ENCODE measurements at regions not wholly inside any gene's neighbourhood (a gene's known extent, or its start where the extent isn't known, plus 50 kb on each side); places are given as distances from the start of the nearest gene placed in this dataset.

DNA sequence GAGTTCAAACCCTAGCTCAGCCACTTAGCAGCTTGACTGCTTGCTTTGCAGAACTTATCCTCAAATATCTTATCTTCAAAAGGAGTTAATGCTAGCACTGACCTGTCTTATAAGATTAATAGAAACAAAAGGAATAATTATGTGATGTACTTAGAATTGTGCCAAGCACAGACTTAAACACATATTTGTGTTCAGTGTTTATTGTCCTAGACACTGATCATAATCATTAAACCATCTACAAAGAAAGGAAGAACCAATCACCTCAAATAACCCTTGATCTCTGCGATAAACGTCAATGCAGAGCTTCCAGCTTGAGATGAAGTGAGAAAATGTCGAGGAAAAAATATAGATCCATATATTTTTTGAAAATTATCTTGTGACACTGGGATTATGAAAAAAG, 73.1 kb downstream of the ATXN7L3B start:
- TF ChIP-seq, protein P1, sequence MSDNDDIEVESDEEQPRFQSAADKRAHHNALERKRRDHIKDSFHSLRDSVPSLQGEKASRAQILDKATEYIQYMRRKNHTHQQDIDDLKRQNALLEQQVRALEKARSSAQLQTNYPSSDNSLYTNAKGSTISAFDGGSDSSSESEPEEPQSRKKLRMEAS (IDR thresholded peaks at IDR 0.05; ENCODE audit: low read depth, low read length) = no peak
- no peak for TF ChIP-seq POLR2A (IDR thresholded peaks at IDR 0.05; ENCODE audit: extremely low read depth, insufficient read length)
- TF ChIP-seq, protein P2, sequence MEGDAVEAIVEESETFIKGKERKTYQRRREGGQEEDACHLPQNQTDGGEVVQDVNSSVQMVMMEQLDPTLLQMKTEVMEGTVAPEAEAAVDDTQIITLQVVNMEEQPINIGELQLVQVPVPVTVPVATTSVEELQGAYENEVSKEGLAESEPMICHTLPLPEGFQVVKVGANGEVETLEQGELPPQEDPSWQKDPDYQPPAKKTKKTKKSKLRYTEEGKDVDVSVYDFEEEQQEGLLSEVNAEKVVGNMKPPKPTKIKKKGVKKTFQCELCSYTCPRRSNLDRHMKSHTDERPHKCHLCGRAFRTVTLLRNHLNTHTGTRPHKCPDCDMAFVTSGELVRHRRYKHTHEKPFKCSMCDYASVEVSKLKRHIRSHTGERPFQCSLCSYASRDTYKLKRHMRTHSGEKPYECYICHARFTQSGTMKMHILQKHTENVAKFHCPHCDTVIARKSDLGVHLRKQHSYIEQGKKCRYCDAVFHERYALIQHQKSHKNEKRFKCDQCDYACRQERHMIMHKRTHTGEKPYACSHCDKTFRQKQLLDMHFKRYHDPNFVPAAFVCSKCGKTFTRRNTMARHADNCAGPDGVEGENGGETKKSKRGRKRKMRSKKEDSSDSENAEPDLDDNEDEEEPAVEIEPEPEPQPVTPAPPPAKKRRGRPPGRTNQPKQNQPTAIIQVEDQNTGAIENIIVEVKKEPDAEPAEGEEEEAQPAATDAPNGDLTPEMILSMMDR (IDR thresholded peaks at IDR 0.05; ENCODE audit: low read depth, low read length) = no peak
- TF ChIP-seq MYC (IDR thresholded peaks at IDR 0.05; ENCODE audit: low read depth, low read length) = no peak
- no peak overlapping the region for H3K4me3 ChIP-seq (ENCODE audit: low read depth, low read length)
- DNase-seq (ENCODE audit: low read depth) = no peak

DNA sequence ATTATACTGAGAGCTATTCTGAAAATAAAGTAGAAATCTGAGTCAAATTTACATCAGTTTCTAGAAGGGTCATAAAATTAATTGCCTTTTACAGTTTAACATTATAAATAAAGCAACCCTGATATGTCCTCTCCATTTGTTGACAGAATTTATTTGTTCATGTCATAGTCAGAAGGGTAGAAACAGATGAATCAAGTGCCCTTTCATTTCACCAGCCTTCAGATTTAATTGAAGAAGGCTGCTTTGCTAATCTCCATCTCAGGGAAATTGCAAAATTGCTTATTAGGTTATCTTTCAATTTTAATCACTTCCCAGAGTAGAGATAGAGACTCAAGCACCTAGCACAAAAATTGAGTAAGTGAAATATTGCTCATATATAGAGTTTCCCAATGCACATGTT, 76.8 kb downstream of the ATXN7L3B start:
- no peak overlapping the region for H3K4me3 ChIP-seq (ENCODE audit: low read depth, low read length)
- DNase-seq (ENCODE audit: low read depth) = no peak
- TF ChIP-seq MYC (IDR thresholded peaks at IDR 0.05; ENCODE audit: low read depth, low read length) (no peak), POLR2A (IDR thresholded peaks at IDR 0.05; ENCODE audit: extremely low read depth, insufficient read length) (no peak)
- TF ChIP-seq, protein P2 (IDR thresholded peaks at IDR 0.05; ENCODE audit: low read depth, low read length) = no peak
- TF ChIP-seq, protein P1 (IDR thresholded peaks at IDR 0.05; ENCODE audit: low read depth, low read length) = no peak

DNA sequence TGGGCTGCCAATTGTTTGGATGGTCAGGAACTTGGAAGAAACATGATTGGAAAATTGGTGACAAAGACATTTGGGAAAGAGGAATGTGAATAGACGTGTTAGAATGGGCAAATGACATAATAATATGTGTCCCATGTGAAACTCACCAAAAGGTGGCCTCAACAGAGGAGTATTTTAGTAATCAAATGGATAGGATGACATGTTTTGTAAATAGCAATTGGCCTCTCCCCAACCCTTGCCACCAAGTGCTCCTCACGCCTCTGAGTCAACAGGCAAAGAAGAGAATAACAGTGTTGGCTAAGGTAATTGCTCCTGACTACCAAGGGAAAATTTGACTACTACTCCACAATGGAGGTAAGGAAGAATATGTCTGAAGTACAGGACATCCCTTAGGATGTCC, 81.4 kb downstream of the ATXN7L3B start:
- TF ChIP-seq, protein P2 (IDR thresholded peaks at IDR 0.05; ENCODE audit: low read depth, low read length) = no peak
- TF ChIP-seq POLR2A (IDR thresholded peaks at IDR 0.05; ENCODE audit: extremely low read depth, insufficient read length) (no peak), MYC (IDR thresholded peaks at IDR 0.05; ENCODE audit: low read depth, low read length) (no peak)
- TF ChIP-seq, protein P1 (IDR thresholded peaks at IDR 0.05; ENCODE audit: low read depth, low read length) = no peak
- DNase-seq (ENCODE audit: low read depth) = no peak
- H3K4me3 ChIP-seq (ENCODE audit: low read depth, low read length) = no peak overlapping the region

DNA sequence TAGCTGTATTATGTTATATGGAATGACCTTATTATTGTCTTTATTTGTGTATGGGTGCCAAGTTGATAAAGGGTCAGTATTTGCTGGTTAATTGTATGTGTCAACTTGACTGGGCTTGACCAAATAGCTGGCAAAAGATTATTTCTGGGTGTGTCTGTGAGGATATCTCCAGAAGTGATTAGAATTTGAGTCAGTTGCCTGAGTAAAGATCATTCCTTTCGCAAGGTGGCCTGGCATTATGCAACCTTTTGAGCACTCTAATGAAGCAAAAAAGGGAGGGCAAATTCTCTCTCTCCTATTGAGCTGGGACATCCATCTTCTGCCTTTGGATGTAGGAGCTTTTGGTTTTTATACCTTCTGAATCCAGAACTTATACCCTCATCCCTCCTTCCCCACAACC, 82.2 kb downstream of the ATXN7L3B start:
- H3K4me3 ChIP-seq (ENCODE audit: low read depth, low read length) = no peak overlapping the region
- DNase-seq (ENCODE audit: low read depth) = peak; percentile 7
- TF ChIP-seq POLR2A (IDR thresholded peaks at IDR 0.05; ENCODE audit: extremely low read depth, insufficient read length) (no peak), MYC (IDR thresholded peaks at IDR 0.05; ENCODE audit: low read depth, low read length) (no peak)
- TF ChIP-seq, protein P2 (IDR thresholded peaks at IDR 0.05; ENCODE audit: low read depth, low read length) = no peak
- TF ChIP-seq, protein P1 (IDR thresholded peaks at IDR 0.05; ENCODE audit: low read depth, low read length) = no peak

DNA sequence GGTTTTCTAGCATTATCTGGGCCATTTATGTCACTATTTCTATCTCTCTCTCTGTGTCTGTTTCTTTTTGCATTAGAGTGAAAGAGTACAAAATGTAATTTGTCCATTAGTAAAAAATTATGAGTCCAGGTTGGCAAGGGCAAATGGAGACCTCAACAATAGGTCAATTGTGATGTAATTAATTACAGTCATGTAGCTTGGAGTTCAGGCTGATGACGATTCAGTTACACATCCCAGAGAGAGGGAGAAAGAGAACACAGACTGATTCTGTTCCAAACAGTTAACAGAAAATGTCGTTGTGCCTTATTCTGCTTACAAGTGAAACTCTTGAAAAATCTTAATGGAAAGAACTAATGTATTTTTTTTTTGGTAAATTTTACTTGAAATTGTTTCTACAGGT, 83.3 kb downstream of the ATXN7L3B start:
- TF ChIP-seq MYC (IDR thresholded peaks at IDR 0.05; ENCODE audit: low read depth, low read length) = no peak
- TF ChIP-seq POLR2A (IDR thresholded peaks at IDR 0.05; ENCODE audit: extremely low read depth, insufficient read length) = no peak
- DNase-seq (ENCODE audit: low read depth) = no peak
- H3K4me3 ChIP-seq (ENCODE audit: low read depth, low read length) = no peak overlapping the region

DNA sequence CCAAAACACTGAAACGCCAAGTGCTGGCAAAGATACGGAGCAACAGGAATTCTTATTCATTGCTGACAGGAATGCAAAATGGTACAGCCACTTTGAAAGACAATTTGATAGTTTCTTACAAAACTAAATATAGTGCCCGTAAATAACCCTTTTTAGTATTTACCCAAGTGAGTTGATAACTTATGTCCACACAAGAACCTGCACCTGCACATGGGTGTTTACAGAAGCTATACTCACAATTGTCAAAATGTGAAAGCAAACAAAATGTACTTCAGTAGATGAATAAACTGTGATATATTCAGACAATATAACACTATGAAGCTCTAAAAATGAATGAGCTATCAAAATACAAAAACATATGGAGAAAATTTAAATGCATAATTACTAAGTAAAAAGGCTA, 86.6 kb downstream of the ATXN7L3B start:
- H3K4me3 ChIP-seq (ENCODE audit: low read depth, low read length) = no peak overlapping the region
- TF ChIP-seq, protein P2 (IDR thresholded peaks at IDR 0.05; ENCODE audit: low read depth, low read length) = no peak
- TF ChIP-seq, protein P1 (IDR thresholded peaks at IDR 0.05; ENCODE audit: low read depth, low read length) = no peak
- TF ChIP-seq POLR2A (IDR thresholded peaks at IDR 0.05; ENCODE audit: extremely low read depth, insufficient read length) (no peak), MYC (IDR thresholded peaks at IDR 0.05; ENCODE audit: low read depth, low read length) (no peak)
- no peak for DNase-seq (ENCODE audit: low read depth)

All from NB4 (cell line).